PC-3 (cell line): ENCODE measurements at regions not wholly inside any gene's neighbourhood (a gene's known extent, or its start where the extent isn't known, plus 50 kb on each side); places are given as distances from the start of the nearest gene placed in this dataset.
A peak's percentile ranks its signal among the peaks of the same experiment; 100 is the strongest.

Source experiments
- ATAC-seq: fragments of 200-7000 bp; cut with Tn5 transposase; 2 replicates; pipeline ENCODE4 v1.9.1; 2020; ENCODE audit warnings: mild to moderate bottlenecking, moderate library complexity
- BruUV-seq: library from RNA; stranded (reverse); fragments of 400-500 nt; replicated peaks from 2 replicates; lab custom pipeline; 2021; lab: Mats Ljungman, UMichigan
- CTCF ChIA-PET: fragments of 300-600 bp; sonication (Branson Sonifier 250); formaldehyde crosslinking; loops from one replicate; lab custom pipeline; 2022; ENCODE audit warnings: antibody characterized with exemption; lab: Charles Lee
- POLR2A ChIA-PET: fragments of 300-600 bp; sonication (Branson Sonifier 250); formaldehyde crosslinking; loops from one replicate; lab custom pipeline; 2022; ENCODE audit warnings: antibody characterized with exemption; ENCODE audit not compliant: unreplicated experiment; lab: Charles Lee
- DNase-seq: peaks from one replicate; pipeline ENCODE4 v3.0.0-alpha.2; 2015
- H2AFZ ChIP-seq: fragments of 300-600 bp; sonication (generic); 2 replicates; pipeline ENCODE4 v1.6.0; 2016; ENCODE audit warnings: antibody characterized with exemption, low read length
- H3F3A ChIP-seq: fragments of 300-600 bp; sonication (generic); one replicate; pipeline ENCODE4 v1.6.0; 2017; ENCODE audit warnings: antibody characterized with exemption, low read length, control low read depth, mild to moderate bottlenecking; ENCODE audit not compliant: unreplicated experiment
- H3K27ac ChIP-seq: fragments of 300-600 bp; sonication (generic); 2 replicates; pipeline ENCODE4 v1.5.1; 2016; ENCODE audit warnings: mild to moderate bottlenecking, low read length
- H3K27me3 ChIP-seq: fragments of 300-600 bp; sonication (generic); 2 replicates; pipeline ENCODE4 v1.6.1; 2016; ENCODE audit warnings: low read length, mixed read lengths
- H3K36me3 ChIP-seq: fragments of 300-600 bp; sonication (generic); 2 replicates; pipeline ENCODE4 v1.6.1; 2016; ENCODE audit warnings: low read depth, mixed run types, low read length, mixed read lengths
- H3K4me1 ChIP-seq: fragments of 300-600 bp; sonication (generic); 2 replicates; pipeline ENCODE4 v1.5.1; 2016; ENCODE audit warnings: low read length; ENCODE audit not compliant: insufficient read depth
- H3K4me2 ChIP-seq: fragments of 300-600 bp; sonication (generic); 2 replicates; pipeline ENCODE4 v1.6.0; 2016; ENCODE audit warnings: low read length
- H3K4me3 ChIP-seq: fragments of 300-600 bp; sonication (generic); 2 replicates; pipeline ENCODE4 v1.5.1; 2016; ENCODE audit warnings: mild to moderate bottlenecking, low read length, mixed read lengths
- H3K79me2 ChIP-seq: fragments of 300-600 bp; sonication (generic); 2 replicates; pipeline ENCODE4 v1.6.1; 2017; ENCODE audit warnings: low read length, mixed read lengths
- H3K9ac ChIP-seq: fragments of 300-600 bp; sonication (generic); 2 replicates; pipeline ENCODE4 v1.6.0; 2016; ENCODE audit warnings: mild to moderate bottlenecking, low read length
- H3K9me2 ChIP-seq: fragments of 300-600 bp; sonication (generic); replicated peaks from 2 replicates; pipeline ENCODE4 v1.6.1; 2016; ENCODE audit warnings: mixed run types, low read length, mixed read lengths
- H3K9me3 ChIP-seq: fragments of 300-600 bp; sonication (generic); 2 replicates; pipeline ENCODE4 v1.6.1; 2016; ENCODE audit warnings: low read length, mixed read lengths
- H4K20me1 ChIP-seq: fragments of 300-600 bp; sonication (generic); 2 replicates; pipeline ENCODE4 v1.6.1; 2016; ENCODE audit warnings: low read length, mixed read lengths
- EZH2 ChIP-seq: fragments of 300-600 bp; sonication (generic); IDR thresholded peaks from one replicate; pipeline ENCODE4 v1.6.1; 2017; ENCODE audit warnings: antibody characterized with exemption, mild to moderate bottlenecking, low read length; ENCODE audit not compliant: unreplicated experiment
- EZH2phosphoT487 ChIP-seq: fragments of 300-600 bp; sonication (generic); IDR thresholded peaks from 2 replicates; pipeline ENCODE4 v1.6.1; 2018; ENCODE audit warnings: mild to moderate bottlenecking, antibody characterized with exemption, low read length, borderline replicate concordance
- intact Hi-C: fragments of 100-400 bp; cut with micrococcal nuclease; formaldehyde crosslinking; loops from 2 replicates; pipeline ENCODE4 v1.9.0; 2023
- TF ChIP-seq, protein P1 (sequence below): fragments of 300-600 bp; sonication (generic); conservative IDR thresholded peaks from 2 replicates; pipeline ENCODE4 v1.5.1; 2017; ENCODE audit warnings: antibody characterized with exemption, low read depth, mild to moderate bottlenecking, low read length

DNA sequence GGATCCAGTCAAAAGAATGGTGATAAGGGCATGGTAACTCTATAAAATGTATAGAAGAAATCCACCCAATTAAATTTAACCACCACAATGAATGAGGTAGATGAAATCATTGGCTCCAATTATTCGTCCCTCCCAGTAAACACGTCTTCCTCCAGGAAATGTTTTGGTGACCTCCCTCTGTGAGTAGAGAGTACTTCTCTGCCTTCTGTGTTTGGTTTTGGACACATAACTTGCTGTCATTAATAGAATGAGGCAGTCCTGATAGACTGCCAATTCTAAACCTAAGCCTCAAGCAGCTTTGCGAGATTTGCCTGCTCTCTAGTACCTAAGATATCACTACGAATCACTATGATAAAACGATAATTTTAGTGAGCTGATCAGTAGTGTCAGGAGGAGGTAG, 632.8 kb downstream of the HDGFL1 start:
- no peak overlapping the region for H3K9ac ChIP-seq
- intact Hi-C loops, result no loop called here
- no peaks in the 10 kb centered on the region for H3K27me3 ChIP-seq
- TF ChIP-seq EZH2 (no peak), EZH2phosphoT487 (no peak)
- TF ChIP-seq, protein P1, sequence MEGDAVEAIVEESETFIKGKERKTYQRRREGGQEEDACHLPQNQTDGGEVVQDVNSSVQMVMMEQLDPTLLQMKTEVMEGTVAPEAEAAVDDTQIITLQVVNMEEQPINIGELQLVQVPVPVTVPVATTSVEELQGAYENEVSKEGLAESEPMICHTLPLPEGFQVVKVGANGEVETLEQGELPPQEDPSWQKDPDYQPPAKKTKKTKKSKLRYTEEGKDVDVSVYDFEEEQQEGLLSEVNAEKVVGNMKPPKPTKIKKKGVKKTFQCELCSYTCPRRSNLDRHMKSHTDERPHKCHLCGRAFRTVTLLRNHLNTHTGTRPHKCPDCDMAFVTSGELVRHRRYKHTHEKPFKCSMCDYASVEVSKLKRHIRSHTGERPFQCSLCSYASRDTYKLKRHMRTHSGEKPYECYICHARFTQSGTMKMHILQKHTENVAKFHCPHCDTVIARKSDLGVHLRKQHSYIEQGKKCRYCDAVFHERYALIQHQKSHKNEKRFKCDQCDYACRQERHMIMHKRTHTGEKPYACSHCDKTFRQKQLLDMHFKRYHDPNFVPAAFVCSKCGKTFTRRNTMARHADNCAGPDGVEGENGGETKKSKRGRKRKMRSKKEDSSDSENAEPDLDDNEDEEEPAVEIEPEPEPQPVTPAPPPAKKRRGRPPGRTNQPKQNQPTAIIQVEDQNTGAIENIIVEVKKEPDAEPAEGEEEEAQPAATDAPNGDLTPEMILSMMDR, result no peak
- BruUV-seq, result no TSS peak
- no peaks in the 10 kb centered on the region for H3K9me3 ChIP-seq
- no peak overlapping the region for H3K4me3 ChIP-seq
- DNase-seq, result no peak
- no peaks in the 10 kb centered on the region for H3K36me3 ChIP-seq
- no peak overlapping the region for H3K4me2 ChIP-seq
- H4K20me1 ChIP-seq, result no peaks in the 10 kb centered on the region
- no peak overlapping the region for H3K27ac ChIP-seq
- no peak for ATAC-seq
- H3K79me2 ChIP-seq, result no peaks in the 10 kb centered on the region
- ChIA-PET POLR2A (no interaction called here), CTCF (no interaction called here)
- no peaks in the 10 kb centered on the region for H3K9me2 ChIP-seq
- no peak overlapping the region for H2AFZ ChIP-seq
- no peaks in the 10 kb centered on the region for H3K4me1 ChIP-seq
- H3F3A ChIP-seq, result no peaks in the 10 kb centered on the region

DNA sequence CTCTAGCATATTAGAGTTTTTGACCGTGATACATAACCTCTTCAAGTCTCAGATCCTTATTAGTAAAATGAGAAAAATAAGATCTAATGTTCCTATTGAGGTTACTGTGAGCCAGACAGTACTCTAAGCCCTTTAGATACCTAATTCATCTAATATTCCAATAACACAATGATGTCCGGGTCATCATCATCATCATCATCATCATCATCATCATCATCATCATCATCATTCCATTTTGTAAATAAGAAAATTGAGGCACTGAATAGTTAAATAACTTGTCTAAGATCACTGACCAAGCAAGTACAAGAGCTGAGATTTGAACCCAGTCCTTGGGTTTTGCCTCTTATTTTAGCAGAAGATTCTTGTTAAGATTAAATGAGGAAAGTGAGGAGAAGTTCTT, 643.0 kb downstream of the HDGFL1 start:
- no peak overlapping the region for H3K9ac ChIP-seq
- H4K20me1 ChIP-seq, result no peaks in the 10 kb centered on the region
- no TSS peak for BruUV-seq
- no peaks in the 10 kb centered on the region for H3K9me3 ChIP-seq
- no peaks in the 10 kb centered on the region for H3K27me3 ChIP-seq
- H3K4me3 ChIP-seq, result no peak overlapping the region
- H3K9me2 ChIP-seq, result no peaks in the 10 kb centered on the region
- H3K4me1 ChIP-seq, result peaks cover 6% of the 10 kb centered on the region; the same call in 1 of the 2 replicates
- H3K4me2 ChIP-seq, result no peak overlapping the region
- intact Hi-C loops, result no loop called here
- H3F3A ChIP-seq, result no peaks in the 10 kb centered on the region
- no peak overlapping the region for H3K27ac ChIP-seq
- ATAC-seq, result no peak
- no peaks in the 10 kb centered on the region for H3K79me2 ChIP-seq
- TF ChIP-seq EZH2 (no peak), EZH2phosphoT487 (no peak)
- TF ChIP-seq, protein P1, result no peak
- POLR2A ChIA-PET, result no interaction called here
- CTCF ChIA-PET, result no interaction called here
- H2AFZ ChIP-seq, result no peak overlapping the region
- DNase-seq, result no peak
- no peaks in the 10 kb centered on the region for H3K36me3 ChIP-seq

DNA sequence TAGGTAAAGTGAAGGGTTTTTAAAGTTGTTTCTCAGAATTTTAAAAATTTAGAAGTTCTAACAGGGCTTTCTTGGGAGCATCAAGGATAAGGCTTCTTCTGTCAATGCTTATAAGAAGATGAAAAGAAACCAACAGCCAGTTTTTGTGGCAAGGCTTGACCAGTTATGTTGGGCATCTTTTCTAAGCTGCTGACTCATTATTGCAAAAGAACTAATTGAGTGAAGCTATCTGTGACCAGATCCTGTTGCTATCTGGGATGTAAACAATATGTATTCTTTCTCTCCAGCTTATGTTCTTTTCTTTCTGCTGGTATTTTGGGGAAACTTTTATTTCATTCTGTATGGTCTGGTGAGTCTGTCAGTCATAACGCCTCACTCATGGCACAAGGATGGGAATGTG, 643.8 kb downstream of the HDGFL1 start:
- peaks cover 6% of the 10 kb centered on the region; the same call in 1 of the 2 replicates for H3K4me1 ChIP-seq
- intact Hi-C loops, result no loop called here
- ChIA-PET POLR2A (no interaction called here), CTCF (no interaction called here)
- H3K27ac ChIP-seq, result no peak overlapping the region
- no peaks in the 10 kb centered on the region for H4K20me1 ChIP-seq
- H3K27me3 ChIP-seq, result no peaks in the 10 kb centered on the region
- ATAC-seq (no peak), DNase-seq (peak; percentile 33)
- no TSS peak for BruUV-seq
- no peaks in the 10 kb centered on the region for H3K79me2 ChIP-seq
- H3K9me3 ChIP-seq, result no peaks in the 10 kb centered on the region
- TF ChIP-seq EZH2phosphoT487 (no peak), EZH2 (no peak)
- TF ChIP-seq, protein P1, result no peak
- no peak overlapping the region for H3K4me3 ChIP-seq
- H2AFZ ChIP-seq, result no peak overlapping the region
- H3K36me3 ChIP-seq, result no peaks in the 10 kb centered on the region
- H3K9me2 ChIP-seq, result no peaks in the 10 kb centered on the region
- no peaks in the 10 kb centered on the region for H3F3A ChIP-seq
- no peak overlapping the region for H3K4me2 ChIP-seq
- no peak overlapping the region for H3K9ac ChIP-seq
